WTC11 (cell line): ENCODE measurements at regions not wholly inside any gene's neighbourhood (a gene's known extent, or its start where the extent isn't known, plus 50 kb on each side); places are given as distances from the start of the nearest gene placed in this dataset.

Experiments used
- ATAC-seq: fragments of 200-7000 bp; cut with Tn5 transposase; 2 replicates; pipeline ENCODE4 v1.10.0; 2021; ENCODE audit warnings: mild to moderate bottlenecking, moderate library complexity
- CTCF ChIA-PET: fragments of 300-600 bp; sonication (Branson Sonifier 250); formaldehyde crosslinking; loops from one replicate; lab custom pipeline; 2021; ENCODE audit warnings: antibody characterized with exemption; lab: Charles Lee
- POLR2A ChIA-PET: fragments of 350-600 bp; sonication (Branson Sonifier 250); formaldehyde crosslinking; loops from one replicate; lab custom pipeline; 2021; ENCODE audit warnings: antibody characterized with exemption; lab: Charles Lee
- DNase-seq: peaks from one replicate; pipeline ENCODE4 v3.0.0; 2021; ENCODE audit warnings: low spot score
- H3K27ac Mint-ChIP-seq: 2 replicates; pipeline ENCODE4 v1.8.0; 2021; ENCODE audit warnings: mixed read lengths
- H3K27me3 Mint-ChIP-seq: 2 replicates; pipeline ENCODE4 v1.8.0; 2021; ENCODE audit warnings: low read depth, mild to moderate bottlenecking, moderate library complexity, mixed read lengths
- H3K36me3 Mint-ChIP-seq: 2 replicates; pipeline ENCODE4 v1.8.0; 2021; ENCODE audit warnings: mixed read lengths
- H3K4me1 Mint-ChIP-seq: 2 replicates; pipeline ENCODE4 v1.8.0; 2022; ENCODE audit warnings: mixed read lengths
- H3K4me3 Mint-ChIP-seq: 2 replicates; pipeline ENCODE4 v1.8.0; 2021; ENCODE audit warnings: mild to moderate bottlenecking, moderate library complexity, mixed read lengths
- H3K9me3 Mint-ChIP-seq: 2 replicates; pipeline ENCODE4 v1.8.0; 2021; ENCODE audit warnings: mixed read lengths
- ATF1 ChIP-seq: sonication (generic); formaldehyde crosslinking; IDR thresholded peaks from 2 replicates; pipeline ENCODE4 v1.8.1; 2023; ENCODE audit warnings: mild to moderate bottlenecking, moderate library complexity, missing genetic modification reagents
- CREB1 ChIP-seq: sonication (generic); formaldehyde crosslinking; IDR thresholded peaks from 2 replicates; pipeline ENCODE4 v1.8.0; 2023; ENCODE audit warnings: mild to moderate bottlenecking, missing genetic modification reagents
- GRHL2 ChIP-seq: fragments of 250-450 bp; sonication (Bioruptor Pico); IDR thresholded peaks from 2 replicates; pipeline ENCODE4 v1.8.0; 2022; ENCODE audit warnings: mild to moderate bottlenecking, moderate library complexity; ENCODE audit not compliant: insufficient replicate concordance, severe bottlenecking
- NFE2L1 ChIP-seq: sonication (generic); formaldehyde crosslinking; IDR thresholded peaks from 2 replicates; pipeline ENCODE4 v1.8.1; 2023; ENCODE audit warnings: missing genetic modification reagents
- OVOL2 ChIP-seq: fragments of 250-450 bp; sonication (Bioruptor Pico); IDR thresholded peaks from 2 replicates; pipeline ENCODE4 v1.9.0; 2021; ENCODE audit warnings: mild to moderate bottlenecking, borderline replicate concordance
- PRRX2 ChIP-seq: fragments of 250-450 bp; sonication (Bioruptor Pico); IDR thresholded peaks from 2 replicates; pipeline ENCODE4 v1.8.0; 2021; ENCODE audit warnings: mild to moderate bottlenecking
- RORB ChIP-seq: fragments of 250-450 bp; sonication (Bioruptor Pico); IDR thresholded peaks from 2 replicates; pipeline ENCODE4 v1.9.0; 2021; ENCODE audit warnings: mild to moderate bottlenecking
- SMAD4 ChIP-seq: sonication (generic); formaldehyde crosslinking; IDR thresholded peaks from 2 replicates; pipeline ENCODE4 v1.8.0; 2022; ENCODE audit warnings: mild to moderate bottlenecking, missing genetic modification reagents
- TCF7 ChIP-seq: sonication (generic); formaldehyde crosslinking; IDR thresholded peaks from 2 replicates; pipeline ENCODE4 v1.8.0; 2022; ENCODE audit warnings: mild to moderate bottlenecking, low read depth, missing genetic modification reagents, moderate library complexity
- ZBTB21 ChIP-seq: sonication (generic); formaldehyde crosslinking; IDR thresholded peaks from 2 replicates; pipeline ENCODE4 v1.8.1; 2023; ENCODE audit warnings: mild to moderate bottlenecking, missing genetic modification reagents, borderline replicate concordance
- ZNF121 ChIP-seq: sonication (generic); formaldehyde crosslinking; IDR thresholded peaks from 2 replicates; pipeline ENCODE4 v1.8.0; 2023; ENCODE audit warnings: missing genetic modification reagents
- TF ChIP-seq, protein P1 (sequence below): sonication (generic); formaldehyde crosslinking; IDR thresholded peaks from 2 replicates; pipeline ENCODE4 v1.8.0; 2022; ENCODE audit warnings: mild to moderate bottlenecking, missing genetic modification reagents
- TF ChIP-seq, protein P2 (sequence below): sonication (generic); formaldehyde crosslinking; IDR thresholded peaks from 2 replicates; pipeline ENCODE4 v1.8.0; 2023; ENCODE audit warnings: missing genetic modification reagents, mild to moderate bottlenecking, borderline replicate concordance
- TF ChIP-seq, protein P3 (sequence below): sonication (generic); formaldehyde crosslinking; IDR thresholded peaks from 2 replicates; pipeline ENCODE4 v1.8.1; 2022; ENCODE audit warnings: low read depth, missing genetic modification reagents, borderline replicate concordance
- TF ChIP-seq, protein P4 (sequence below): fragments of 200-600 bp; IDR thresholded peaks from 2 replicates; pipeline ENCODE4 v1.8.0; 2022; ENCODE audit warnings: antibody characterized with exemption
- TF ChIP-seq, protein P5 (sequence below): fragments of 250-450 bp; sonication (Bioruptor Pico); IDR thresholded peaks from 2 replicates; pipeline ENCODE4 v1.8.0; 2021; ENCODE audit warnings: mild to moderate bottlenecking
- TF ChIP-seq, protein P6 (sequence below): sonication (generic); formaldehyde crosslinking; IDR thresholded peaks from 2 replicates; pipeline ENCODE4 v1.8.1; 2023; ENCODE audit warnings: mild to moderate bottlenecking, missing genetic modification reagents, moderate library complexity

DNA sequence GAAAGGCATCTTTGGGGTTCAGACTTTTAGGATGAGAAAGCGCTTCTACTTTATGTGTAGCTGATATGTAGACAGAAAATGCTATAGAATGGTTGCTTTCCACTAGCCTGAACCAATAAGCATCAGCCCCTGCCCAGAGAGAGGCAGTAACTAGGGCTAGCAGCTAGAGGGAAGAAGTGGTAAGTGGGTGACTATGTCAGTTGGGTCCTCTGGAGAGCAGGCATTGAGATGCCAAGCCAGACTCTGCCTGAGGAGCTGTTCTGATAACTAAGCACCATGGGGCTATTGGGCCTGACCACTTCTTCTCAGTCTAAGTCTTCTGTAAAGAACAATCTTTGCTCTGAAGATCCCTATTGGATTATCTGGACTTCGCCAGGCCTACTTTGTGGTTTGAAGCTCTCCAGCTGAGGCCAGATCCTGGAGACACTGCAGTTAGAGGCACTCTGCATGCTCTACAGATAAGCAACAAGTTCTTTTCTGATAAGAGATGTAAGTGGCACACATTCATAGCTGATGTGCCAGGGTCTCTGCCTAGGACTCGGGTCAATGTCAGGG, 146.1 kb downstream of the RBM46 start (continued):
- TF ChIP-seq, protein P1, sequence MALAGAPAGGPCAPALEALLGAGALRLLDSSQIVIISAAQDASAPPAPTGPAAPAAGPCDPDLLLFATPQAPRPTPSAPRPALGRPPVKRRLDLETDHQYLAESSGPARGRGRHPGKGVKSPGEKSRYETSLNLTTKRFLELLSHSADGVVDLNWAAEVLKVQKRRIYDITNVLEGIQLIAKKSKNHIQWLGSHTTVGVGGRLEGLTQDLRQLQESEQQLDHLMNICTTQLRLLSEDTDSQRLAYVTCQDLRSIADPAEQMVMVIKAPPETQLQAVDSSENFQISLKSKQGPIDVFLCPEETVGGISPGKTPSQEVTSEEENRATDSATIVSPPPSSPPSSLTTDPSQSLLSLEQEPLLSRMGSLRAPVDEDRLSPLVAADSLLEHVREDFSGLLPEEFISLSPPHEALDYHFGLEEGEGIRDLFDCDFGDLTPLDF: no peak
- no peak for TF ChIP-seq ZBTB21
- TF ChIP-seq RORB (CRISPR knock-in tag): no peak
- TF ChIP-seq, protein P2, sequence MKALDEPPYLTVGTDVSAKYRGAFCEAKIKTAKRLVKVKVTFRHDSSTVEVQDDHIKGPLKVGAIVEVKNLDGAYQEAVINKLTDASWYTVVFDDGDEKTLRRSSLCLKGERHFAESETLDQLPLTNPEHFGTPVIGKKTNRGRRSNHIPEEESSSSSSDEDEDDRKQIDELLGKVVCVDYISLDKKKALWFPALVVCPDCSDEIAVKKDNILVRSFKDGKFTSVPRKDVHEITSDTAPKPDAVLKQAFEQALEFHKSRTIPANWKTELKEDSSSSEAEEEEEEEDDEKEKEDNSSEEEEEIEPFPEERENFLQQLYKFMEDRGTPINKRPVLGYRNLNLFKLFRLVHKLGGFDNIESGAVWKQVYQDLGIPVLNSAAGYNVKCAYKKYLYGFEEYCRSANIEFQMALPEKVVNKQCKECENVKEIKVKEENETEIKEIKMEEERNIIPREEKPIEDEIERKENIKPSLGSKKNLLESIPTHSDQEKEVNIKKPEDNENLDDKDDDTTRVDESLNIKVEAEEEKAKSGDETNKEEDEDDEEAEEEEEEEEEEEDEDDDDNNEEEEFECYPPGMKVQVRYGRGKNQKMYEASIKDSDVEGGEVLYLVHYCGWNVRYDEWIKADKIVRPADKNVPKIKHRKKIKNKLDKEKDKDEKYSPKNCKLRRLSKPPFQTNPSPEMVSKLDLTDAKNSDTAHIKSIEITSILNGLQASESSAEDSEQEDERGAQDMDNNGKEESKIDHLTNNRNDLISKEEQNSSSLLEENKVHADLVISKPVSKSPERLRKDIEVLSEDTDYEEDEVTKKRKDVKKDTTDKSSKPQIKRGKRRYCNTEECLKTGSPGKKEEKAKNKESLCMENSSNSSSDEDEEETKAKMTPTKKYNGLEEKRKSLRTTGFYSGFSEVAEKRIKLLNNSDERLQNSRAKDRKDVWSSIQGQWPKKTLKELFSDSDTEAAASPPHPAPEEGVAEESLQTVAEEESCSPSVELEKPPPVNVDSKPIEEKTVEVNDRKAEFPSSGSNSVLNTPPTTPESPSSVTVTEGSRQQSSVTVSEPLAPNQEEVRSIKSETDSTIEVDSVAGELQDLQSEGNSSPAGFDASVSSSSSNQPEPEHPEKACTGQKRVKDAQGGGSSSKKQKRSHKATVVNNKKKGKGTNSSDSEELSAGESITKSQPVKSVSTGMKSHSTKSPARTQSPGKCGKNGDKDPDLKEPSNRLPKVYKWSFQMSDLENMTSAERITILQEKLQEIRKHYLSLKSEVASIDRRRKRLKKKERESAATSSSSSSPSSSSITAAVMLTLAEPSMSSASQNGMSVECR (CRISPR knock-in tag): no peak
- no peak for TF ChIP-seq CREB1 (CRISPR knock-in tag)

DNA sequence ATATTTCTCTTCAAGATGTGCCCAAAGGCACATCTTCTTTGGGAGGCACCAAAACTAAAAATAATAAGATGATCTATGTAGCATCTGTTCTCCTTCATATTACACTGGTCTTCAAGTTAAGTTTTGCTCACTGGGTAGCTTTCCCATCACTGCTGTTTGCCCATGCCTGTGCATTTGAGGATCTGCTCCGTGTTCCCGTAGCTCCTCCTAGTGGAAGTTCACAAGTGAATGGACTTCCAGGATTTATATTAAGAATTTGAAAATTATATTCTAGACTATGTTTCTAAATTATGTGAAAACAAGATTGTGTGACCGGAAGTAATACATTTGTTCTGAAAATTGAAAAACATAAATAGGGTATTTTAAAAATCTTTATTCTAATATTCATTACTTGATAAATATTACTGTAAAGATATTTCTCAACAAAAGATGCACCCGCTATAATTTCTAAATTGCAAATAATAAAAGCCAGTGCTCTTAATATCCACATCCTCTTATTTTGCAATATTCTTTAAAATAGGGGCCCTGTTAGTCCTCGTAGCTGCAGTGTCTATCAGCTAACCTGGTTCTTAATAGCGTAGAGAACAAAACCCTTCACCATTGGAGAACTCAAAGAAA, 147.7 kb downstream of the RBM46 start:
- DNase-seq: peak; percentile 40
- peak; percentile 75 for ATAC-seq
- no peaks in the 10 kb centered on the region for H3K27me3 Mint-ChIP-seq
- CTCF ChIA-PET: interaction anchor here (0.6 to 3.8 kb wide), 34 partner anchors 10 to 425 kb away, joined by 3 to 23 read pairs (median 4); partner anchors contain the start of gene LRAT
- POLR2A ChIA-PET: interaction anchor here (0.7 kb wide), 1 partner anchor 164 kb away, joined by 3 read pairs; no protein-coding TSS in a partner anchor
- no peaks in the 10 kb centered on the region for H3K4me1 Mint-ChIP-seq
- peaks cover 24% of the 10 kb centered on the region for H3K36me3 Mint-ChIP-seq
- TF ChIP-seq, protein P3, sequence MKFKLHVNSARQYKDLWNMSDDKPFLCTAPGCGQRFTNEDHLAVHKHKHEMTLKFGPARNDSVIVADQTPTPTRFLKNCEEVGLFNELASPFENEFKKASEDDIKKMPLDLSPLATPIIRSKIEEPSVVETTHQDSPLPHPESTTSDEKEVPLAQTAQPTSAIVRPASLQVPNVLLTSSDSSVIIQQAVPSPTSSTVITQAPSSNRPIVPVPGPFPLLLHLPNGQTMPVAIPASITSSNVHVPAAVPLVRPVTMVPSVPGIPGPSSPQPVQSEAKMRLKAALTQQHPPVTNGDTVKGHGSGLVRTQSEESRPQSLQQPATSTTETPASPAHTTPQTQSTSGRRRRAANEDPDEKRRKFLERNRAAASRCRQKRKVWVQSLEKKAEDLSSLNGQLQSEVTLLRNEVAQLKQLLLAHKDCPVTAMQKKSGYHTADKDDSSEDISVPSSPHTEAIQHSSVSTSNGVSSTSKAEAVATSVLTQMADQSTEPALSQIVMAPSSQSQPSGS: no peak
- TF ChIP-seq, protein P4, sequence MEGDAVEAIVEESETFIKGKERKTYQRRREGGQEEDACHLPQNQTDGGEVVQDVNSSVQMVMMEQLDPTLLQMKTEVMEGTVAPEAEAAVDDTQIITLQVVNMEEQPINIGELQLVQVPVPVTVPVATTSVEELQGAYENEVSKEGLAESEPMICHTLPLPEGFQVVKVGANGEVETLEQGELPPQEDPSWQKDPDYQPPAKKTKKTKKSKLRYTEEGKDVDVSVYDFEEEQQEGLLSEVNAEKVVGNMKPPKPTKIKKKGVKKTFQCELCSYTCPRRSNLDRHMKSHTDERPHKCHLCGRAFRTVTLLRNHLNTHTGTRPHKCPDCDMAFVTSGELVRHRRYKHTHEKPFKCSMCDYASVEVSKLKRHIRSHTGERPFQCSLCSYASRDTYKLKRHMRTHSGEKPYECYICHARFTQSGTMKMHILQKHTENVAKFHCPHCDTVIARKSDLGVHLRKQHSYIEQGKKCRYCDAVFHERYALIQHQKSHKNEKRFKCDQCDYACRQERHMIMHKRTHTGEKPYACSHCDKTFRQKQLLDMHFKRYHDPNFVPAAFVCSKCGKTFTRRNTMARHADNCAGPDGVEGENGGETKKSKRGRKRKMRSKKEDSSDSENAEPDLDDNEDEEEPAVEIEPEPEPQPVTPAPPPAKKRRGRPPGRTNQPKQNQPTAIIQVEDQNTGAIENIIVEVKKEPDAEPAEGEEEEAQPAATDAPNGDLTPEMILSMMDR: peak; percentile 45; the same call in 1 of the 2 replicates
- TF ChIP-seq TCF7: no peak
- TF ChIP-seq, all 79 proteins: peak for 1
- H3K4me3 Mint-ChIP-seq: no peak overlapping the region
- H3K9me3 Mint-ChIP-seq: peaks cover 51% of the 10 kb centered on the region
- H3K27ac Mint-ChIP-seq: no peak overlapping the region

DNA sequence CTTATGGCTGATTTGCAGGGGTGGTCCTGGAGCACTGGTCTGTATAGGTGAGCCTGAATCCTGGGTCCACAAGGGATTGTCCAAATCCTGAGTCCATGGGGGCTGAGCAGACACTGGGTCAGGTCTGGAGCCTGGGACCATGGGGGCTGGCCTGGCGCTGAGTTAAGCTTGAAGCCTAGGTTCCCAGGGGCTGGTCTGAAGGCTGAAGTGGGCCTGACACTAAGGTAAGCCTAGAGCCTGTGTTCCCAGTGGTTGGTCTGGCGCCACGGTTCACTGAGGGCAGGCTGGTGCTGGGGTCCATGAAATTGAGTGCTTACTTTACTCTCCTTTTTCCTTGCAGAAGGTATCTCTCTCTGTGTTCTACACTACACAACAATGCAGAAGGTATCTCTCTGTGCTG, 155.8 kb downstream of the RBM46 start:
- CTCF ChIA-PET: no interaction called here
- no peaks in the 10 kb centered on the region for H3K4me1 Mint-ChIP-seq

More for the DNA sequence above, 155.8 kb downstream of the RBM46 start:
- H3K36me3 Mint-ChIP-seq: peaks cover 10% of the 10 kb centered on the region; the same call in 1 of the 2 replicates
- ATAC-seq (no peak), DNase-seq (no peak)
- no peak for TF ChIP-seq OVOL2 (CRISPR knock-in tag)
- no peak for TF ChIP-seq SMAD4
- no peak for TF ChIP-seq PRRX2
- TF ChIP-seq, protein P5, sequence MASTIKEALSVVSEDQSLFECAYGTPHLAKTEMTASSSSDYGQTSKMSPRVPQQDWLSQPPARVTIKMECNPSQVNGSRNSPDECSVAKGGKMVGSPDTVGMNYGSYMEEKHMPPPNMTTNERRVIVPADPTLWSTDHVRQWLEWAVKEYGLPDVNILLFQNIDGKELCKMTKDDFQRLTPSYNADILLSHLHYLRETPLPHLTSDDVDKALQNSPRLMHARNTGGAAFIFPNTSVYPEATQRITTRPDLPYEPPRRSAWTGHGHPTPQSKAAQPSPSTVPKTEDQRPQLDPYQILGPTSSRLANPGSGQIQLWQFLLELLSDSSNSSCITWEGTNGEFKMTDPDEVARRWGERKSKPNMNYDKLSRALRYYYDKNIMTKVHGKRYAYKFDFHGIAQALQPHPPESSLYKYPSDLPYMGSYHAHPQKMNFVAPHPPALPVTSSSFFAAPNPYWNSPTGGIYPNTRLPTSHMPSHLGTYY (CRISPR knock-in tag): no peak
- no peak for TF ChIP-seq ZBTB21
- TF ChIP-seq, protein P6, sequence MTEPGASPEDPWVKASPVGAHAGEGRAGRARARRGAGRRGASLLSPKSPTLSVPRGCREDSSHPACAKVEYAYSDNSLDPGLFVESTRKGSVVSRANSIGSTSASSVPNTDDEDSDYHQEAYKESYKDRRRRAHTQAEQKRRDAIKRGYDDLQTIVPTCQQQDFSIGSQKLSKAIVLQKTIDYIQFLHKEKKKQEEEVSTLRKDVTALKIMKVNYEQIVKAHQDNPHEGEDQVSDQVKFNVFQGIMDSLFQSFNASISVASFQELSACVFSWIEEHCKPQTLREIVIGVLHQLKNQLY (CRISPR knock-in tag): no peak
- no peak for TF ChIP-seq GRHL2 (CRISPR knock-in tag)
- TF ChIP-seq ZNF121 (CRISPR knock-in tag): no peak
- no peak for TF ChIP-seq ATF1 (CRISPR knock-in tag)
- no peak for TF ChIP-seq NFE2L1 (CRISPR knock-in tag)
- H3K9me3 Mint-ChIP-seq: peaks cover 22% of the 10 kb centered on the region
- no peak overlapping the region for H3K4me3 Mint-ChIP-seq
- POLR2A ChIA-PET: no interaction called here
- H3K27ac Mint-ChIP-seq: no peak overlapping the region
- no peaks in the 10 kb centered on the region for H3K27me3 Mint-ChIP-seq
